Neural crest cell (in vitro differentiated cells): ENCODE measurements at regions not wholly inside any gene's neighbourhood (a gene's known extent, or its start where the extent isn't known, plus 50 kb on each side); places are given as distances from the start of the nearest gene placed in this dataset.

ENCODE experiments used
- DNase-seq: peaks from one replicate; pipeline ENCODE4 v3.0.0; 2021; ENCODE audit warnings: low read depth, mixed read lengths, low spot score
- H3K27ac Mint-ChIP-seq: one replicate; pipeline ENCODE4 v1.8.0; 2021; ENCODE audit warnings: mild to moderate bottlenecking, mixed read lengths; ENCODE audit not compliant: unreplicated experiment
- H3K27me3 Mint-ChIP-seq: 2 replicates; pipeline ENCODE4 v1.8.0; 2021; ENCODE audit warnings: low read depth, mild to moderate bottlenecking, mixed read lengths
- H3K36me3 Mint-ChIP-seq: 2 replicates; pipeline ENCODE4 v1.8.0; 2021; ENCODE audit warnings: low read depth, mild to moderate bottlenecking, mixed read lengths
- H3K4me1 Mint-ChIP-seq: 2 replicates; pipeline ENCODE4 v1.8.0; 2021; ENCODE audit warnings: mixed read lengths
- H3K4me3 Mint-ChIP-seq: one replicate; pipeline ENCODE4 v1.8.0; 2021; ENCODE audit warnings: mild to moderate bottlenecking, mixed read lengths
- H3K9me3 Mint-ChIP-seq: 2 replicates; pipeline ENCODE4 v1.8.0; 2021; ENCODE audit warnings: mixed read lengths
- CTCF ChIP-seq: fragments of 200-600 bp; sonication (generic); conservative IDR thresholded peaks from 2 replicates; pipeline ENCODE4 v1.5.0; 2021; ENCODE audit warnings: antibody characterized with exemption, mild to moderate bottlenecking

DNA sequence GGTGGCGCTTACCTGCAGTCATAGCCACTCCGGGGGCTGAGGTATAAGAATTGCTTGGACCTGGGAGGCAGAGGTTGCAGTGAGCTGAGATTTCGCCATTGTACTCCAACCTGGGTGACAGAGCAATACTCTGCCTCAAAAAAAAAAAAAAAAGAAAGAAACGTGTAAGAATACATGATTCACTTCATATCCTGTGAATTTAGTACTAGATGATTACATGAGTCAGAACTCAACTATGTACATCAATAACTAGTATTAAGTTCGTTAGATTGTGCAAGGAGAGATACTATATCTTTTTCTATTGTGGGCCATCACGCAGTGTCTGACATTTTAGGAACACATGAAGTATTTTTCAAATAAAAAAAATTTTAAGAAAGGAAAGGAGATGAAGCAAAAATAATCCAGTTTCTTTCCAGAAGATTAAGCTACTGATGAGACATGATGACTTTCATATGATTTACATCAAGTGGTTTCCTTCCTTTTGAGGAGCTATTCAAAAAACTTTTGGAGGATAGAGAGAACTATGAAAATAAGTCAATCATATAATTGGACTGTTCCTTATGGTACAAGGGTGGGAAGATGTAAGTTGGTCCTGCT, 64.7 kb upstream of the EXOC1L start:
- H3K36me3 Mint-ChIP-seq = no peaks in the 10 kb centered on the region
- no peak for TF ChIP-seq CTCF
- no peaks in the 10 kb centered on the region for H3K4me1 Mint-ChIP-seq
- peaks cover 3% of the 10 kb centered on the region for H3K9me3 Mint-ChIP-seq
- no peak for DNase-seq
- no peak overlapping the region for H3K4me3 Mint-ChIP-seq
- no peak overlapping the region for H3K27ac Mint-ChIP-seq
- no peaks in the 10 kb centered on the region for H3K27me3 Mint-ChIP-seq

DNA sequence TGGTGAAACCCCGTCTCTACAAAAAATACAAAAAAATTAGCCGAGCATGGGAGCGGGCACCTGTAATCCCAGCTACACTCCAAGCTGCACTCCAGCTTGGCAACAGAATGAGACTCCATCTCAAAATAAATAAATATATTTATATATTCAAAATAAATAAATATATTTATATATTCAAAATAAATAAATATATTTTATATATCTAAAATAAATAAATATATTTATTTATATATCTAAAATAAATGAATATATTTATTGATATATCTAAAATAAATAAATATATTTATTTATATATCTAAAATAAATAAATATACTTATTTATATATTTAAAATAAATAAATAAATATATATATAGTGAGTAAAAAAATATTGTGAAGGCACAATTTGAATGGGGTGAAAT, 63.4 kb upstream of the EXOC1L start:
- H3K36me3 Mint-ChIP-seq = no peaks in the 10 kb centered on the region
- no peak overlapping the region for H3K4me3 Mint-ChIP-seq
- no peak overlapping the region for H3K27ac Mint-ChIP-seq
- H3K9me3 Mint-ChIP-seq = no peaks in the 10 kb centered on the region
- DNase-seq = no peak
- H3K4me1 Mint-ChIP-seq = peaks cover 6% of the 10 kb centered on the region
- TF ChIP-seq CTCF = no peak
- H3K27me3 Mint-ChIP-seq = no peaks in the 10 kb centered on the region

DNA sequence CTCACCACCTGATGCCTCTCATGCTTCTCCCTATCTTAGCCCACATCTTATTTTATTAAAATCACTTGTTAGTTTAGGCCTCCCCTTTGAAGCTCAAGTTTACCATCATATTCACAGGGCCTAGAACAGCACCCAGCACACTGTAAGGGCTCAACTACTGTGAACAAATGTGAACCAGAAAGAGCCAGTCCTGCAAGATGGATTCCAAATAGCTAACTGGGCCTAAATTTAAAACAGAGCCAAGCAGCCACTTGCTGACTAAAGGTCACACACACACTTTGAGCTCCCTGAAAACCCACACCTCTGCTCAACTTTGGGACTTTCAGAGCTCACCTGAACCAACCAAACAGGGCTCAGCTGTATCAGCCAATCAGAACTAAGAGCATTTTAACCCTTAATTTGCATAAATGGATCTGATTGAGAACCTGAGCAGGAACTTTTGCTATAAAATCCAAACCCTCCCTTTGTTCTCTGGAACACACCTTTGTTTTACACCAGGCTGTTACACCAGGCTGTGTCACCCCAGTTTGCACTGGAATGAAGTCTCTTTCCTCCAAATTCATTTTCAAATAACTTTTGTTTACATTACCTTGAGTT, 62.1 kb upstream of the EXOC1L start:
- no peak for TF ChIP-seq CTCF
- H3K4me1 Mint-ChIP-seq = peaks cover 6% of the 10 kb centered on the region
- no peaks in the 10 kb centered on the region for H3K36me3 Mint-ChIP-seq
- H3K9me3 Mint-ChIP-seq = no peaks in the 10 kb centered on the region
- H3K27me3 Mint-ChIP-seq = no peaks in the 10 kb centered on the region
- H3K4me3 Mint-ChIP-seq = no peak overlapping the region
- H3K27ac Mint-ChIP-seq = no peak overlapping the region
- no peak for DNase-seq

GRCh38 chr4:55758066-55758465, 61.5 kb upstream of the EXOC1L start:
- H3K36me3 Mint-ChIP-seq = no peaks in the 10 kb centered on the region
- no peaks in the 10 kb centered on the region for H3K9me3 Mint-ChIP-seq
- no peaks in the 10 kb centered on the region for H3K27me3 Mint-ChIP-seq
- no peak for DNase-seq
- H3K4me1 Mint-ChIP-seq = peaks cover 12% of the 10 kb centered on the region
- H3K4me3 Mint-ChIP-seq = no peak overlapping the region
- no peak for TF ChIP-seq CTCF
- no peak overlapping the region for H3K27ac Mint-ChIP-seq

DNA sequence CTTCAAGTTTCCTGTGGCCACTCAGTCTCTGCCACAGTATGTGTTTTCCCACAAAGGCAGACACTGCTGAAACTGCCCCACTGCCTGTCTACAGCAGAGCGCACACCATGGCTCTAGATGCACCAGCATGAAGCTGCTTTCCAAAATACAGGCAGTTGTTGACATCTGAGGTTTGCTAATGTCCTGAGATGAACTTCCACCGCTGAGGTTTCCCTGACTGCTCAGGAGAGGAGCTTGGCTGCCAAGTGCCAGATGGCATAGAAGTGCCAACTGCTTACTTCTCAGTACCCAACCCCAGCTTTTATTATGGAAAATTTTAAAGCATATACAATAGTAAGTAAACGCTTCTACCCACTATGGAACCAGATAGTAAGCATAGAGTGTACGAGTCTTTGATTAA, 61.0 kb upstream of the EXOC1L start:
- Mint-ChIP-seq H3K9me3 (no peaks in the 10 kb centered on the region), H3K36me3 (no peaks in the 10 kb centered on the region), H3K27ac (no peak overlapping the region), H3K4me1 (peaks cover 12% of the 10 kb centered on the region), H3K4me3 (no peak overlapping the region), H3K27me3 (no peaks in the 10 kb centered on the region)
- DNase-seq = no peak
- no peak for TF ChIP-seq CTCF
